Pancreas (tissue), 10 donors: ENCODE measurements at regions not wholly inside any gene's neighbourhood (a gene's known extent, or its start where the extent isn't known, plus 50 kb on each side); places are given as distances from the start of the nearest gene placed in this dataset.

Experiments used
- ATAC-seq, 4 donors: fragments of 200-7000 bp; cut with Tn5 transposase; one replicate each; pipeline versions ENCODE4 v1.8.0 to v1.9.1; 2020; ENCODE audit warnings: mild to moderate bottlenecking in 4 of 4, moderate library complexity in 4 of 4
- DNase-seq, 6 donors: peaks; one replicate each; pipeline ENCODE4 v3.0.0-alpha.2; 2020
- FAIRE-seq: peaks from 2 replicates; lab custom pipeline; 2012; peaks lifted over from hg19 to GRCh38; lab: Jason Lieb, UNC
- H3K27ac ChIP-seq, 4 donors: fragments of 200-600 bp; sonication (generic); 1 replicate in 3 of 4; 2 replicates in 1 of 4; pipeline versions ENCODE4 v1.5.0 to v1.8.0; 2020
- H3K27me3 ChIP-seq, 4 donors: fragments of 200-600 bp; one replicate each; pipeline ENCODE4 v1.8.0; 2021
- H3K36me3 ChIP-seq, 3 donors: fragments of 200-600 bp; sonication (generic) in 1 of 3; one replicate each; pipeline versions ENCODE4 v1.5.0 to v1.8.0; 2020 to 2021
- H3K4me1 ChIP-seq, 3 donors: fragments of 200-600 bp; one replicate each; pipeline ENCODE4 v1.8.0; 2021
- H3K4me3 ChIP-seq, 4 donors: fragments of 200-600 bp; sonication (generic) in 2 of 4; one replicate each; pipeline versions ENCODE4 v1.5.0 to v1.8.0; 2020 to 2021
- H3K9me3 ChIP-seq, 4 donors: fragments of 200-600 bp; one replicate each; pipeline ENCODE4 v1.8.0; 2021
- CTCF ChIP-seq, 4 donors: fragments of 200-600 bp; sonication (generic) in 3 of 4; IDR thresholded peaks; one replicate each; pipeline versions ENCODE4 v1.5.0 to v1.8.0; 2021; ENCODE audit warnings: antibody characterized with exemption in 4 of 4
- WGBS, 2 donors: extraction: QIAGEN DNeasy Blood & Tissue Kit; methylation state at CpG; one replicate each; pipeline ENCODE4 v1.1.7; 2013; 5-methylcytosine and 5-hydroxymethylcytosine counted together
- intact Hi-C, 3 donors: fragments of 100-400 bp; cut with DNase I; formaldehyde crosslinking; loops; one replicate each; pipeline versions ENCODE4 v1.11.1 to v1.14.2; 2022
- donor health status: healthy with polysubstance abuse.
- donor health status: DM: no; HTN: no; CAD: no; lungs with moderate emphysema.
- donor health status: DM: no; HTN: no; CAD: no.
- donor health status: control.
- donor health status: control.
- donor health status: Bipolar disorder and iron deficiency.
- donor health status: DM: yes; HTN: yes; CAD: no.
- donor health status: DM: no; HTN: no; CAD: no.
- donor health status: DM: no; HTN: no; CAD: no.
- donor health status: DM: yes; HTN: yes; CAD: no.

GRCh38 chr14:29351996-29352705 lies 575.5 kb downstream of the PRKD1 start:
- no peak for FAIRE-seq
- no peak for DNase-seq
- Histone ChIP-seq H3K4me1 (no peaks in the 10 kb centered on the region), H3K9me3 (no peaks in the 10 kb centered on the region), H3K27me3 (no peaks in the 10 kb centered on the region), H3K27ac (no peak overlapping the region), H3K36me3 (no peaks in the 10 kb centered on the region), H3K4me3 (no peak overlapping the region)
- no peak for TF ChIP-seq CTCF (IDR thresholded peaks at IDR 0.05)
- no peak for ATAC-seq
- 60 to 73% methylated on average over 4 of the region's 4 CpGs for WGBS, 2 donors
- intact Hi-C loops, result no loop called here

- no peak for DNase-seq
- intact Hi-C loops, result no loop called here
- WGBS, 2 donors, result 28 to 72% methylated on average over 1 of the region's 1 CpG
- no peak for ATAC-seq
- no peak overlapping the region for H3K27ac ChIP-seq
- no peaks in the 10 kb centered on the region for H3K36me3 ChIP-seq
- TF ChIP-seq CTCF (IDR thresholded peaks at IDR 0.05), result no peak
- FAIRE-seq, result no peak
- no peaks in the 10 kb centered on the region for H3K27me3 ChIP-seq
- H3K4me3 ChIP-seq, result no peak overlapping the region
- no peaks in the 10 kb centered on the region for H3K4me1 ChIP-seq
- H3K9me3 ChIP-seq, result no peaks in the 10 kb centered on the region
Observed at GRCh38 chr14:29352706-29353080, 575.0 kb downstream of the PRKD1 start.

- no peaks in the 10 kb centered on the region for H3K27me3 ChIP-seq
- no peak for ATAC-seq
- H3K4me3 ChIP-seq, result no peak overlapping the region
- no peak for FAIRE-seq
- DNase-seq, result no peak
- H3K4me1 ChIP-seq, result no peaks in the 10 kb centered on the region
- TF ChIP-seq CTCF (IDR thresholded peaks at IDR 0.05), result no peak
- no peaks in the 10 kb centered on the region for H3K9me3 ChIP-seq
- intact Hi-C loops, result no loop called here
- no peak overlapping the region for H3K27ac ChIP-seq
- WGBS, 2 donors, result 76 to 88% methylated on average over 5 of the region's 5 CpGs
- H3K36me3 ChIP-seq, result no peaks in the 10 kb centered on the region
Observed at GRCh38 chr14:29353513-29353912, 574.1 kb downstream of the PRKD1 start.

- WGBS, 2 donors, result 62 to 74% methylated on average over 4 of the region's 4 CpGs
- Histone ChIP-seq H3K36me3 (no peaks in the 10 kb centered on the region), H3K27me3 (no peaks in the 10 kb centered on the region), H3K9me3 (no peaks in the 10 kb centered on the region), H3K4me3 (no peak overlapping the region), H3K4me1 (no peaks in the 10 kb centered on the region), H3K27ac (no peak overlapping the region)
- intact Hi-C loops, result no loop called here
- FAIRE-seq (no peak), ATAC-seq (no peak), DNase-seq (no peak)
- no peak for TF ChIP-seq CTCF (IDR thresholded peaks at IDR 0.05)
Observed at GRCh38 chr14:29354486-29354885, 573.2 kb downstream of the PRKD1 start.

GRCh38 chr14:29355331-29355730 lies 572.3 kb downstream of the PRKD1 start:
- Histone ChIP-seq H3K36me3 (no peaks in the 10 kb centered on the region), H3K4me1 (no peaks in the 10 kb centered on the region), H3K4me3 (no peak overlapping the region), H3K27me3 (no peaks in the 10 kb centered on the region), H3K27ac (no peak overlapping the region), H3K9me3 (no peaks in the 10 kb centered on the region)
- ATAC-seq (no peak), FAIRE-seq (no peak), DNase-seq (no peak)
- no peak for TF ChIP-seq CTCF (IDR thresholded peaks at IDR 0.05)
- intact Hi-C loops, result no loop called here
- 15 to 32% methylated on average over 1 of the region's 1 CpG for WGBS, 2 donors
